ENCODE measurements at regions not wholly inside any gene's neighbourhood (a gene's known extent, or its start where the extent isn't known, plus 50 kb on each side); places are given as distances from the start of the nearest gene placed in this dataset.

- Histone ChIP-seq H3K4me3 (no peak overlapping the region), H3K27ac (no peak overlapping the region), H3K4me1 (no peaks in the 10 kb centered on the region), H3K36me3 (no peaks in the 10 kb centered on the region), H3K9me3 (no peaks in the 10 kb centered on the region), H3K27me3 (no peaks in the 10 kb centered on the region)
- in situ Hi-C loops (cut with MboI; ENCODE audit: low sequenced_read_pairs in 4 of 4) (no loop called here), intact Hi-C loops (cut with DNase I; ENCODE audit: low total_unique reads) (no loop called here)
- DNase-seq (no peak), ATAC-seq (no peak)
- no peak for TF ChIP-seq POLR2A (IDR thresholded peaks at IDR 0.05)
- TF ChIP-seq, protein P1, sequence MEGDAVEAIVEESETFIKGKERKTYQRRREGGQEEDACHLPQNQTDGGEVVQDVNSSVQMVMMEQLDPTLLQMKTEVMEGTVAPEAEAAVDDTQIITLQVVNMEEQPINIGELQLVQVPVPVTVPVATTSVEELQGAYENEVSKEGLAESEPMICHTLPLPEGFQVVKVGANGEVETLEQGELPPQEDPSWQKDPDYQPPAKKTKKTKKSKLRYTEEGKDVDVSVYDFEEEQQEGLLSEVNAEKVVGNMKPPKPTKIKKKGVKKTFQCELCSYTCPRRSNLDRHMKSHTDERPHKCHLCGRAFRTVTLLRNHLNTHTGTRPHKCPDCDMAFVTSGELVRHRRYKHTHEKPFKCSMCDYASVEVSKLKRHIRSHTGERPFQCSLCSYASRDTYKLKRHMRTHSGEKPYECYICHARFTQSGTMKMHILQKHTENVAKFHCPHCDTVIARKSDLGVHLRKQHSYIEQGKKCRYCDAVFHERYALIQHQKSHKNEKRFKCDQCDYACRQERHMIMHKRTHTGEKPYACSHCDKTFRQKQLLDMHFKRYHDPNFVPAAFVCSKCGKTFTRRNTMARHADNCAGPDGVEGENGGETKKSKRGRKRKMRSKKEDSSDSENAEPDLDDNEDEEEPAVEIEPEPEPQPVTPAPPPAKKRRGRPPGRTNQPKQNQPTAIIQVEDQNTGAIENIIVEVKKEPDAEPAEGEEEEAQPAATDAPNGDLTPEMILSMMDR (IDR thresholded peaks at IDR 0.05 in 4 of 5, conservative IDR thresholded peaks at IDR 0.05 in 1 of 5), result no peak
Measured at GRCh38 chr1:194584052-194584451, 1397.6 kb upstream of the B3GALT2 start.

DNA sequence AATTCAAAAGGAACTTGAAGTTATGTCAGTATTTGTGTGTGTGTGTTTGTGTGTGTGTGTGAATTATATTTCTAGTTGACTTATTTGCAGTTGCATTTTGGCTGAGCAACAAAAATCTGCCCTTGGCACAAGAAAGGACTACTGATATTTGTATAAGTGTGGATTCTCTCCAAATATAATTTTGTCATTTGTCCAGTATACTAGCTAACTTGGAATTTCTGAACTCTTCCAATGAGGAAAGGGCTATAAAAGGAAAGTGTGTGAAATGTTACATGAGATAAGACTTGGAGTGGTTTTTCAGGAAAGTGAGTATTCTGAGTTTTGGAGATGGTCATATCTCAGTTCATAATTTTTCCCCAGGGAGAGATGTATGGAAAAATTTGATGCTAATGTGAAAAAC is 1384.1 kb upstream of the B3GALT2 start:
- no peaks in the 10 kb centered on the region for H3K4me1 ChIP-seq
- TF ChIP-seq, protein P1 (IDR thresholded peaks at IDR 0.05 in 4 of 5, conservative IDR thresholded peaks at IDR 0.05 in 1 of 5), result no peak
- TF ChIP-seq POLR2A (IDR thresholded peaks at IDR 0.05), result no peak
- no peaks in the 10 kb centered on the region for H3K9me3 ChIP-seq
- H3K36me3 ChIP-seq, result no peaks in the 10 kb centered on the region
- ATAC-seq, result no peak
- no peaks in the 10 kb centered on the region for H3K27me3 ChIP-seq
- in situ Hi-C loops (cut with MboI; ENCODE audit: low sequenced_read_pairs in 4 of 4), result no loop called here
- H3K27ac ChIP-seq, result no peak overlapping the region
- DNase-seq, result no peak
- no peak overlapping the region for H3K4me3 ChIP-seq
- intact Hi-C loops (cut with DNase I; ENCODE audit: low total_unique reads), result no loop called here

GRCh38 chr1:194568610-194569009 is 1382.2 kb upstream of the B3GALT2 start:
- H3K36me3 ChIP-seq, result no peaks in the 10 kb centered on the region
- TF ChIP-seq, protein P1 (IDR thresholded peaks at IDR 0.05 in 4 of 5, conservative IDR thresholded peaks at IDR 0.05 in 1 of 5), result no peak
- TF ChIP-seq POLR2A (IDR thresholded peaks at IDR 0.05), result no peak
- H3K4me3 ChIP-seq, result no peak overlapping the region
- no peak for DNase-seq
- no peak for ATAC-seq
- intact Hi-C loops (cut with DNase I; ENCODE audit: low total_unique reads) (no loop called here), in situ Hi-C loops (cut with MboI; ENCODE audit: low sequenced_read_pairs in 4 of 4) (no loop called here)
- H3K27ac ChIP-seq, result no peak overlapping the region
- no peaks in the 10 kb centered on the region for H3K27me3 ChIP-seq
- H3K4me1 ChIP-seq, result no peaks in the 10 kb centered on the region
- no peaks in the 10 kb centered on the region for H3K9me3 ChIP-seq

- no peak overlapping the region for H3K27ac ChIP-seq
- no peaks in the 10 kb centered on the region for H3K36me3 ChIP-seq
- intact Hi-C loops (cut with DNase I; ENCODE audit: low total_unique reads) (no loop called here), in situ Hi-C loops (cut with MboI; ENCODE audit: low sequenced_read_pairs in 4 of 4) (no loop called here)
- TF ChIP-seq, protein P1 (IDR thresholded peaks at IDR 0.05 in 4 of 5, conservative IDR thresholded peaks at IDR 0.05 in 1 of 5), result no peak
- TF ChIP-seq POLR2A (IDR thresholded peaks at IDR 0.05), result no peak
- no peak for DNase-seq
- no peak overlapping the region for H3K4me3 ChIP-seq
- peaks cover 0 to 3% (median 0%) of the 10 kb centered on the region in 3 donors for H3K9me3 ChIP-seq
- no peak for ATAC-seq
- H3K4me1 ChIP-seq, result no peaks in the 10 kb centered on the region
- H3K27me3 ChIP-seq, result no peaks in the 10 kb centered on the region
Measured at GRCh38 chr1:194548071-194548470, 1361.7 kb upstream of the B3GALT2 start.

DNA sequence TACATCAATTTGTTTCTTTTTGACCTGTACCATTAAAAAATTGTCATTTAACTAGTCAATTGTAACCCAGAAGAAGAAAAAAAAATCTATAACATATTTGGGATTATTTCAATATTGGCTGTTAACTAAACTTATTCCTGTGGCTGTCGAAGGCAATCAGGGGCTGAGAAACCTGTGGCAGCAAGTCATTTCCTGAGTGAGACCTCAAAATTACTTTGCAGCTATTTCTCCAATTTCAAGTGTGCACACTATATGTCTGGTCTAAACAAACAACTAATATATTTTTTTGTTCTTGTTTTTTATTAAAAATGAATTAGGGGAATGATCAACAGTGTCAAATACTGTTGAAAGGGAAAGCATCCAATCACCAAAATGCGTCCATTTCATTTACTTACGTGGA is 1357.6 kb upstream of the B3GALT2 start:
- ATAC-seq (no peak), DNase-seq (no peak)
- no peak overlapping the region for H3K27ac ChIP-seq
- intact Hi-C loops (cut with DNase I; ENCODE audit: low total_unique reads) (no loop called here), in situ Hi-C loops (cut with MboI; ENCODE audit: low sequenced_read_pairs in 4 of 4) (no loop called here)
- no peaks in the 10 kb centered on the region for H3K36me3 ChIP-seq
- TF ChIP-seq POLR2A (IDR thresholded peaks at IDR 0.05), result no peak
- TF ChIP-seq, protein P1 (IDR thresholded peaks at IDR 0.05 in 4 of 5, conservative IDR thresholded peaks at IDR 0.05 in 1 of 5), result no peak
- H3K4me1 ChIP-seq, result no peaks in the 10 kb centered on the region
- peaks cover 0 to 3% (median 0%) of the 10 kb centered on the region in 3 donors for H3K9me3 ChIP-seq
- no peak overlapping the region for H3K4me3 ChIP-seq
- no peaks in the 10 kb centered on the region for H3K27me3 ChIP-seq
